GM23248 (cell line): ENCODE measurements at regions not wholly inside any gene's neighbourhood (a gene's known extent, or its start where the extent isn't known, plus 50 kb on each side); places are given as distances from the start of the nearest gene placed in this dataset.

Experiments
- DNase-seq: peaks from one replicate; pipeline ENCODE4 v3.0.0-alpha.2; 2015
- H2AFZ ChIP-seq: fragments of 200-600 bp; sonication (generic); 2 replicates; pipeline ENCODE4 v1.6.1; 2016; ENCODE audit warnings: antibody characterized with exemption
- H3F3A ChIP-seq: fragments of 200-600 bp; sonication (generic); 2 replicates; pipeline ENCODE4 v1.6.1; 2016; ENCODE audit warnings: mild to moderate bottlenecking, antibody characterized with exemption, mixed run types; ENCODE audit not compliant: insufficient read depth
- H3K27ac ChIP-seq: fragments of 200-600 bp; sonication (generic); 2 replicates; pipeline ENCODE4 v1.5.1; 2016; ENCODE audit warnings: mild to moderate bottlenecking
- H3K27me3 ChIP-seq: fragments of 200-600 bp; sonication (generic); replicated peaks from 2 replicates; pipeline ENCODE4 v1.6.1; 2016; ENCODE audit warnings: mild to moderate bottlenecking; ENCODE audit not compliant: insufficient read depth
- H3K36me3 ChIP-seq: fragments of 200-600 bp; sonication (generic); 2 replicates; pipeline ENCODE4 v1.6.1; 2016; ENCODE audit warnings: low read depth, mild to moderate bottlenecking
- H3K4me1 ChIP-seq: fragments of 200-600 bp; sonication (generic); 2 replicates; pipeline ENCODE4 v1.6.1; 2016; ENCODE audit warnings: mild to moderate bottlenecking; ENCODE audit not compliant: insufficient read depth
- H3K4me2 ChIP-seq: fragments of 200-600 bp; sonication (generic); one replicate; pipeline ENCODE4 v1.6.1; 2016; ENCODE audit warnings: mild to moderate bottlenecking; ENCODE audit not compliant: unreplicated experiment
- H3K4me3 ChIP-seq: fragments of 200-600 bp; sonication (generic); 2 replicates; pipeline ENCODE4 v1.5.1; 2016; ENCODE audit warnings: mild to moderate bottlenecking
- H3K79me2 ChIP-seq: fragments of 200-600 bp; sonication (generic); 2 replicates; pipeline ENCODE4 v1.6.1; 2016; ENCODE audit warnings: mild to moderate bottlenecking; ENCODE audit not compliant: insufficient read depth
- H3K9ac ChIP-seq: fragments of 200-600 bp; sonication (generic); 2 replicates; pipeline ENCODE4 v1.6.1; 2016; ENCODE audit warnings: mild to moderate bottlenecking
- H3K9me2 ChIP-seq: fragments of 200-600 bp; sonication (generic); 2 replicates; pipeline ENCODE4 v1.6.1; 2016; ENCODE audit warnings: mixed run types, mild to moderate bottlenecking, moderate library complexity; ENCODE audit not compliant: insufficient read depth
- H3K9me3 ChIP-seq: fragments of 200-600 bp; sonication (generic); one replicate; pipeline ENCODE4 v1.6.1; 2017; ENCODE audit warnings: low read depth
- H4K20me1 ChIP-seq: fragments of 200-600 bp; sonication (generic); 2 replicates; pipeline ENCODE4 v1.6.0; 2016; ENCODE audit not compliant: insufficient read depth
- EZH2 ChIP-seq: fragments of 200-600 bp; sonication (generic); IDR thresholded peaks from 2 replicates; pipeline ENCODE4 v1.6.1; 2018; ENCODE audit warnings: antibody characterized with exemption, mild to moderate bottlenecking; ENCODE audit not compliant: insufficient read depth, poor library complexity, severe bottlenecking
- EZH2phosphoT487 ChIP-seq: fragments of 200-600 bp; sonication (generic); IDR thresholded peaks from 2 replicates; pipeline ENCODE4 v1.6.1; 2018; ENCODE audit warnings: antibody characterized with exemption, moderate library complexity, mild to moderate bottlenecking, low read depth; ENCODE audit not compliant: insufficient read depth
- WGBS, 2 experiments: methylation state at CpG; one replicate each; pipeline ENCODE4 v1.1.6; 2015 to 2017; ENCODE audit warnings: low lambda C conversion rate in 2 of 2, low coverage in 1 of 2; ENCODE audit errors: missing lambda C conversion rate in 2 of 2; 5-methylcytosine and 5-hydroxymethylcytosine counted together
- in situ Hi-C: fragments of 300-500 bp; cut with MboI; formaldehyde crosslinking; loops from 2 replicates; pipeline ENCODE4 v1.15.0; 2020

DNA sequence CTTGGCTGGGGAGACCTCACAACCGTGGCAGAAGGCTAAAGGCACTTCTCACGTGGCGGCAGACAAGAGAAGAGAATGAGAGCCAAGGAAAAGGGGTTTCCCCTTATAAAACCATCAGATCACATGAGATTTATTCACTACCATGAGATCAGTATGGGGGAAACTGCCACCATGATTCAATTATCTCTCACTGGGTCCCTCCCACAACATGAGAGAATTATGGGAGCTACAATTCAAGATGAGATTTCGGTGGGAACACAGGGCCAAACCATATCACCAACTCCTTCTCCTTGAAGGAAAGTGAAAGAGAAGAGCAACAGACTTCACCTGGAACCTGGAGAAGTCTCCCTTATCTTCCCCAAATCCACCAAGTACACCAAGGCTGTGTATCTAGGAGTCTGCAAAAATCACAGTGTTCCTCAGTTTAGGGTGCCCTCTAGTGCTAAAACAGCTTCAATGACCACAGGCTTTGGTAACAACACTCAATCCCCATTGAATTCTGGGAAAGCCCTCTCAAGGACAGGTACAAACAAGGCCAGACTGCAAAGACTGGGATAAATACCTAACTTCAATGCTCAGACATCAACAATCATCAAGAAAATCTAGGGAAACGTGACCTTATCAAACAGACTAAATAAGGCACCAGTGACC, 148.8 kb upstream of the SRD5A2 start:
- in situ Hi-C loops: loop anchor here (25.0 kb wide), 1 partner anchor 392 kb away; no protein-coding TSS in a partner anchor
- TF ChIP-seq EZH2 (no peak), EZH2phosphoT487 (no peak)
- Histone ChIP-seq H3K27me3 (peaks cover 1% of the 10 kb centered on the region; the same call in 1 of the 2 replicates), H3K4me2 (no peak overlapping the region), H3K4me1 (no peaks in the 10 kb centered on the region), H3K9me3 (no peaks in the 10 kb centered on the region), H3K36me3 (no peaks in the 10 kb centered on the region), H3K79me2 (no peaks in the 10 kb centered on the region), H3K9ac (no peak overlapping the region), H2AFZ (peak overlapping the region; percentile 58; the same call in 1 of the 2 replicates), H4K20me1 (no peaks in the 10 kb centered on the region), H3F3A (no peaks in the 10 kb centered on the region), H3K9me2 (no peaks in the 10 kb centered on the region), H3K27ac (no peak overlapping the region), H3K4me3 (no peak overlapping the region)
- DNase-seq: peak; percentile 69
- 46 to 50% methylated on average over 5 of the region's 5 CpGs for WGBS, 2 experiments

DNA sequence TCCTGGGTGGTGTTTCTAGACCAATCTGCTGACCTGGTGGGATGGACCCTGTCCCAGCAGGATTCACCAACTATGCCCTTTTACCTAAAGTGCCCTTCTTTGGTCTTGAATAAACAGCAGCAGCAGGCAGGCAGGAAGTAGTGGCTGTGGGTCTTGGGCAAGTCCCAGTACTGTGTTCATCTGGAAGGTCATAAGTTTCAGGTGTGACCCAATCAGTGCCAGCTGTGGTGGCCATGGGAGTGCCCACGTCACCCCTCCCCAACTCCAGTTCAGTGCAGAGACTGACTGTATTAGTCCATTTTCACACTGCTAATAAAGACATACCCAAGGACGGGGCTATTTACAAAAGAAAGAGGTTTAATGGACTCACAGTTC, 148.3 kb upstream of the SRD5A2 start:
- no peaks in the 10 kb centered on the region for H3F3A ChIP-seq
- no peak overlapping the region for H3K9ac ChIP-seq
- no peak overlapping the region for H3K4me3 ChIP-seq
- H3K9me3 ChIP-seq: no peaks in the 10 kb centered on the region
- 41 to 43% methylated on average over 2 of the region's 2 CpGs for WGBS, 2 experiments
- TF ChIP-seq EZH2 (no peak), EZH2phosphoT487 (no peak)
- in situ Hi-C loops: loop anchor here (25.0 kb wide), 1 partner anchor 392 kb away; no protein-coding TSS in a partner anchor
- H4K20me1 ChIP-seq: no peaks in the 10 kb centered on the region
- H2AFZ ChIP-seq: peak overlapping the region; percentile 58; the same call in 1 of the 2 replicates
- no peaks in the 10 kb centered on the region for H3K36me3 ChIP-seq
- no peak overlapping the region for H3K27ac ChIP-seq
- H3K9me2 ChIP-seq: no peaks in the 10 kb centered on the region
- no peaks in the 10 kb centered on the region; the same call in 1 of the 2 replicates for H3K27me3 ChIP-seq
- H3K4me2 ChIP-seq: no peak overlapping the region
- no peaks in the 10 kb centered on the region for H3K4me1 ChIP-seq
- H3K79me2 ChIP-seq: no peaks in the 10 kb centered on the region
- DNase-seq: no peak

GRCh38 chr2:31728406-31729064, 147.8 kb upstream of the SRD5A2 start:
- Histone ChIP-seq H3K4me1 (no peaks in the 10 kb centered on the region), H3K36me3 (no peaks in the 10 kb centered on the region), H4K20me1 (no peaks in the 10 kb centered on the region), H3K4me2 (no peak overlapping the region), H2AFZ (no peak overlapping the region), H3K9me3 (no peaks in the 10 kb centered on the region), H3K79me2 (no peaks in the 10 kb centered on the region), H3F3A (no peaks in the 10 kb centered on the region), H3K9me2 (no peaks in the 10 kb centered on the region), H3K27me3 (no peaks in the 10 kb centered on the region; the same call in 1 of the 2 replicates), H3K27ac (no peak overlapping the region), H3K4me3 (no peak overlapping the region), H3K9ac (no peak overlapping the region)
- 41 to 51% methylated on average over 2 of the region's 2 CpGs for WGBS, 2 experiments
- no peak for DNase-seq
- in situ Hi-C loops: loop anchor here (25.0 kb wide), 1 partner anchor 391 kb away; no protein-coding TSS in a partner anchor
- no peak for TF ChIP-seq EZH2phosphoT487
- no peak for TF ChIP-seq EZH2

DNA sequence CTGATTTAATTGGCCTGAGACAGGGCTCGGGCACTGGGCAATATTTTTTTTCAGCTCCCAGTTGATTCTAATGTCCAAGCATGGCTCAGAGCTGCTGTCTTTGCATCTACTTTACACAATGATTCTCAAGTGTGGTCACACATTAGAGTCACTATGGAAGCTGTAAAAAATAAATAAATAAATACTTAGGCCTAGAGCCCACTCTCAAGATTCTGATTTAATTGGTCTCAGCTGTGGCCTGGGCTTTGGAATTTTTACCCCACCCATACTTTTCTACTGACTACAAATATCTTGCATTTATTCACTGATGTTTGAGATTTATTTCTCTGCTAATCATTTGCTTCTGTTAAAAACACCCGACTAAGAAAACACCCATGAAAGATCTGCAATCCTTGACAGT, 145.7 kb upstream of the SRD5A2 start:
- WGBS, 2 experiments: 6 to 11% methylated on average over 2 of the region's 2 CpGs

More for the DNA sequence above, 145.7 kb upstream of the SRD5A2 start:
- DNase-seq: no peak
- in situ Hi-C loops: loop anchor here (25.0 kb wide), 1 partner anchor 389 kb away; no protein-coding TSS in a partner anchor
- H3K4me2 ChIP-seq: no peak overlapping the region
- no peaks in the 10 kb centered on the region for H3K79me2 ChIP-seq
- no peak overlapping the region for H3K9ac ChIP-seq
- no peak overlapping the region for H2AFZ ChIP-seq
- H3K36me3 ChIP-seq: no peaks in the 10 kb centered on the region
- H3F3A ChIP-seq: no peaks in the 10 kb centered on the region
- TF ChIP-seq EZH2 (no peak), EZH2phosphoT487 (no peak)
- H3K9me3 ChIP-seq: no peaks in the 10 kb centered on the region
- H4K20me1 ChIP-seq: no peaks in the 10 kb centered on the region
- no peaks in the 10 kb centered on the region for H3K4me1 ChIP-seq
- no peak overlapping the region for H3K27ac ChIP-seq
- no peaks in the 10 kb centered on the region for H3K9me2 ChIP-seq
- H3K27me3 ChIP-seq: no peaks in the 10 kb centered on the region; the same call in 1 of the 2 replicates
- H3K4me3 ChIP-seq: no peak overlapping the region
